ENCODE measurements at regions not wholly inside any gene's neighbourhood (a gene's known extent, or its start where the extent isn't known, plus 50 kb on each side); places are given as distances from the start of the nearest gene placed in this dataset.

- Histone ChIP-seq H3K9ac (no peak overlapping the region), H2AFZ (ENCODE audit: low read depth) (no peak overlapping the region), H3K4me1 (ENCODE audit: low read depth, poor library complexity, severe bottlenecking) (no peaks in the 10 kb centered on the region), H3K79me2 (ENCODE audit: insufficient read depth, low read depth) (no peaks in the 10 kb centered on the region), H3K4me2 (no peak overlapping the region), H3K27me3 (ENCODE audit: insufficient read depth, low read depth) (no peaks in the 10 kb centered on the region), H3K4me3 (IDR thresholded peaks at IDR 0.05; ENCODE audit: insufficient read depth, low read depth, low read length) (no peak overlapping the region), H4K20me1 (ENCODE audit: insufficient read depth) (no peaks in the 10 kb centered on the region), H3K36me3 (ENCODE audit: insufficient read depth) (no peaks in the 10 kb centered on the region), H3K27ac (no peak overlapping the region)
- no peak for TF ChIP-seq CTCF (conservative IDR thresholded peaks at IDR 0.05; ENCODE audit: low read depth, low read length)
Measured at GRCh38 chr12:88658009-88658408, 77.7 kb upstream of the KITLG start.

- Histone ChIP-seq H3K4me2 (no peak overlapping the region), H2AFZ (ENCODE audit: low read depth) (no peak overlapping the region), H3K27ac (no peak overlapping the region), H4K20me1 (ENCODE audit: insufficient read depth) (no peaks in the 10 kb centered on the region), H3K79me2 (ENCODE audit: insufficient read depth, low read depth) (no peaks in the 10 kb centered on the region), H3K9ac (no peak overlapping the region), H3K36me3 (ENCODE audit: insufficient read depth) (no peaks in the 10 kb centered on the region), H3K27me3 (ENCODE audit: insufficient read depth, low read depth) (no peaks in the 10 kb centered on the region), H3K4me3 (IDR thresholded peaks at IDR 0.05; ENCODE audit: insufficient read depth, low read depth, low read length) (no peak overlapping the region), H3K4me1 (ENCODE audit: low read depth, poor library complexity, severe bottlenecking) (no peaks in the 10 kb centered on the region)
- no peak for TF ChIP-seq CTCF (conservative IDR thresholded peaks at IDR 0.05; ENCODE audit: low read depth, low read length)
Measured at GRCh38 chr12:88650715-88651114, 70.4 kb upstream of the KITLG start.

- no peaks in the 10 kb centered on the region for H3K36me3 ChIP-seq (ENCODE audit: insufficient read depth)
- H3K79me2 ChIP-seq (ENCODE audit: insufficient read depth, low read depth), result no peaks in the 10 kb centered on the region
- no peak overlapping the region for H3K9ac ChIP-seq
- no peak overlapping the region for H3K27ac ChIP-seq
- TF ChIP-seq CTCF (conservative IDR thresholded peaks at IDR 0.05; ENCODE audit: low read depth, low read length), result no peak
- no peak overlapping the region for H3K4me2 ChIP-seq
- no peak overlapping the region for H2AFZ ChIP-seq (ENCODE audit: low read depth)
- H3K4me1 ChIP-seq (ENCODE audit: low read depth, poor library complexity, severe bottlenecking), result no peaks in the 10 kb centered on the region
- no peak overlapping the region for H3K4me3 ChIP-seq (IDR thresholded peaks at IDR 0.05; ENCODE audit: insufficient read depth, low read depth, low read length)
- no peaks in the 10 kb centered on the region for H4K20me1 ChIP-seq (ENCODE audit: insufficient read depth)
- H3K27me3 ChIP-seq (ENCODE audit: insufficient read depth, low read depth), result no peaks in the 10 kb centered on the region
Measured at GRCh38 chr12:88648625-88649024, 68.4 kb upstream of the KITLG start.

- no peak overlapping the region for H3K4me2 ChIP-seq
- no peaks in the 10 kb centered on the region for H3K4me1 ChIP-seq (ENCODE audit: low read depth, poor library complexity, severe bottlenecking)
- no peak overlapping the region for H3K9ac ChIP-seq
- no peaks in the 10 kb centered on the region for H3K79me2 ChIP-seq (ENCODE audit: insufficient read depth, low read depth)
- H2AFZ ChIP-seq (ENCODE audit: low read depth), result no peak overlapping the region
- no peak overlapping the region for H3K4me3 ChIP-seq (IDR thresholded peaks at IDR 0.05; ENCODE audit: insufficient read depth, low read depth, low read length)
- no peaks in the 10 kb centered on the region for H4K20me1 ChIP-seq (ENCODE audit: insufficient read depth)
- no peaks in the 10 kb centered on the region for H3K36me3 ChIP-seq (ENCODE audit: insufficient read depth)
- H3K27ac ChIP-seq, result no peak overlapping the region
- TF ChIP-seq CTCF (conservative IDR thresholded peaks at IDR 0.05; ENCODE audit: low read depth, low read length), result no peak
- no peaks in the 10 kb centered on the region for H3K27me3 ChIP-seq (ENCODE audit: insufficient read depth, low read depth)
Measured at GRCh38 chr12:88646824-88647223, 66.6 kb upstream of the KITLG start.

- Histone ChIP-seq H3K27me3 (ENCODE audit: insufficient read depth, low read depth) (no peaks in the 10 kb centered on the region), H3K4me1 (ENCODE audit: low read depth, poor library complexity, severe bottlenecking) (no peaks in the 10 kb centered on the region), H3K9ac (no peak overlapping the region), H3K27ac (no peak overlapping the region), H3K4me3 (IDR thresholded peaks at IDR 0.05; ENCODE audit: insufficient read depth, low read depth, low read length) (no peak overlapping the region), H2AFZ (ENCODE audit: low read depth) (no peak overlapping the region), H3K4me2 (no peak overlapping the region), H3K36me3 (ENCODE audit: insufficient read depth) (no peaks in the 10 kb centered on the region), H3K79me2 (ENCODE audit: insufficient read depth, low read depth) (no peaks in the 10 kb centered on the region), H4K20me1 (ENCODE audit: insufficient read depth) (no peaks in the 10 kb centered on the region)
- no peak for TF ChIP-seq CTCF (conservative IDR thresholded peaks at IDR 0.05; ENCODE audit: low read depth, low read length)
Measured at GRCh38 chr12:88645816-88646215, 65.5 kb upstream of the KITLG start.
